Mesothelial cell of epicardium (in vitro differentiated cells): ENCODE measurements at regions not wholly inside any gene's neighbourhood (a gene's known extent, or its start where the extent isn't known, plus 50 kb on each side); places are given as distances from the start of the nearest gene placed in this dataset.

Experiments used
- DNase-seq, 2 experiments: peaks; one replicate each; pipeline ENCODE4 v3.0.0; 2021; ENCODE audit warnings: low spot score in 2 of 2; ENCODE audit not compliant: unreplicated experiment in 2 of 2
- H3K27ac Mint-ChIP-seq: 2 replicates; pipeline ENCODE4 v1.8.0; 2021; ENCODE audit warnings: mixed read lengths
- H3K27me3 Mint-ChIP-seq: 2 replicates; pipeline ENCODE4 v1.8.0; 2021; ENCODE audit warnings: low read depth, mixed read lengths
- H3K36me3 Mint-ChIP-seq: 2 replicates; pipeline ENCODE4 v1.8.0; 2021; ENCODE audit warnings: mixed read lengths
- H3K4me1 Mint-ChIP-seq: 2 replicates; pipeline ENCODE4 v1.8.0; 2021; ENCODE audit warnings: mixed read lengths
- H3K4me3 Mint-ChIP-seq: 2 replicates; pipeline ENCODE4 v1.8.0; 2021; ENCODE audit warnings: mild to moderate bottlenecking, moderate library complexity, mixed read lengths
- H3K9me3 Mint-ChIP-seq: 2 replicates; pipeline ENCODE4 v1.8.0; 2021; ENCODE audit warnings: mixed read lengths
- CTCF ChIP-seq: fragments of 200-600 bp; sonication (generic); IDR thresholded peaks from one replicate; pipeline ENCODE4 v1.5.0; 2021; ENCODE audit warnings: antibody characterized with exemption; ENCODE audit not compliant: unreplicated experiment

DNA sequence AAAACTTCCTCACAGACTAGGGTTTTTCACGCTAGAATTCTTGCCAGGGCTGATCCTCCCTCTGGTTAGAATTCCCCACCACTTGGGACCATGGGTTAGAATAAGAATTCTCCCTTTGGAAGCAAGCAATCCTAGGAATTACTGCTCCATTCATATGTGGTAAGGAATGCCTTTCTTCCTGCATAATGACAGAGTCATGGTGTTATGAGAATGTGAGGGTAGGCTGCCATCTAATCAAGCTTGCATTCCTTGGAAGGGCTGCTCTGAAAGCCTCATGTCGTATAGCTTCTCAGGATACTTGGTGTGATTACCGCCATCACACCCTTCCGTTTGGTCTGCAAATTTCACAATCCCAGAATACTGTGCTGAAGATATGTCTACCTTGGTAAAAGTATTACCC is 1282.4 kb upstream of the PIK3C3 start:
- no peaks in the 10 kb centered on the region for H3K9me3 Mint-ChIP-seq
- DNase-seq = no peak
- H3K27ac Mint-ChIP-seq = no peak overlapping the region
- H3K4me3 Mint-ChIP-seq = no peak overlapping the region
- no peak for TF ChIP-seq CTCF
- peaks cover 1% of the 10 kb centered on the region for H3K4me1 Mint-ChIP-seq
- no peaks in the 10 kb centered on the region for H3K27me3 Mint-ChIP-seq
- H3K36me3 Mint-ChIP-seq = no peaks in the 10 kb centered on the region

- no peak for TF ChIP-seq CTCF
- no peaks in the 10 kb centered on the region for H3K27me3 Mint-ChIP-seq
- no peak for DNase-seq
- peaks cover 1% of the 10 kb centered on the region for H3K4me1 Mint-ChIP-seq
- H3K27ac Mint-ChIP-seq = no peak overlapping the region
- no peaks in the 10 kb centered on the region for H3K36me3 Mint-ChIP-seq
- H3K9me3 Mint-ChIP-seq = no peaks in the 10 kb centered on the region
- H3K4me3 Mint-ChIP-seq = no peak overlapping the region
Measured at GRCh38 chr18:40670668-40671375, 1284.2 kb upstream of the PIK3C3 start.

GRCh38 chr18:40662898-40663437 is 1292.1 kb upstream of the PIK3C3 start:
- Mint-ChIP-seq H3K4me3 (no peak overlapping the region), H3K27ac (no peak overlapping the region), H3K36me3 (no peaks in the 10 kb centered on the region), H3K4me1 (peaks cover 1% of the 10 kb centered on the region), H3K9me3 (peaks cover 13% of the 10 kb centered on the region), H3K27me3 (no peaks in the 10 kb centered on the region)
- no peak for DNase-seq
- TF ChIP-seq CTCF = no peak

DNA sequence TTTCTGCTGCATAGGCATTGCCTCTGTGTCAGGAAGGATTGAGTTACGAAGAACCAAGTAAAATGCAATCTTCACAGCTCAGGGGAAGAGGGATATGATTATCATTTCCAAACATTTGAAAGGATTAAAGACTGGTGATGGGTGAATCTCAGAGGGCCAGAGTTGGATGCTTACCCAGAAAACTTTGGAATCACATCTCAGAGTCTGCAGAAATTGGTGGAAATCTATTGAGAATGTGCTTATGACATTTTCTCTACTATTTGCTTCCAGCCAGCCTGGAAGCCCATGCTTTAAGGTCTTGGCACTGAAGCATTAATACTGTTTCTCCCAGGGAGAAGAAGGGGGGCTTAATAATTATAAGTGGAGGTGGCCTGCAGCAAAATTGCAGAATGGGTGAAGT is 1301.4 kb upstream of the PIK3C3 start:
- H3K27ac Mint-ChIP-seq = no peak overlapping the region
- no peak for TF ChIP-seq CTCF
- H3K9me3 Mint-ChIP-seq = peaks cover 17% of the 10 kb centered on the region
- H3K36me3 Mint-ChIP-seq = no peaks in the 10 kb centered on the region
- no peak overlapping the region for H3K4me3 Mint-ChIP-seq
- peaks cover 2% of the 10 kb centered on the region for H3K4me1 Mint-ChIP-seq
- no peak for DNase-seq
- no peaks in the 10 kb centered on the region for H3K27me3 Mint-ChIP-seq

GRCh38 chr18:40652321-40652720 is 1302.7 kb upstream of the PIK3C3 start:
- no peak for TF ChIP-seq CTCF
- H3K4me1 Mint-ChIP-seq = peaks cover 2% of the 10 kb centered on the region
- no peak overlapping the region for H3K27ac Mint-ChIP-seq
- H3K9me3 Mint-ChIP-seq = peaks cover 7% of the 10 kb centered on the region
- H3K27me3 Mint-ChIP-seq = no peaks in the 10 kb centered on the region
- DNase-seq = no peak
- no peak overlapping the region for H3K4me3 Mint-ChIP-seq
- H3K36me3 Mint-ChIP-seq = no peaks in the 10 kb centered on the region
